Ectodermal cell (in vitro differentiated cells): ENCODE measurements at regions not wholly inside any gene's neighbourhood (a gene's known extent, or its start where the extent isn't known, plus 50 kb on each side); places are given as distances from the start of the nearest gene placed in this dataset.

Experiments used
- H3K27ac ChIP-seq: 2 replicates; pipeline ENCODE4 v1.7.0; 2013; ENCODE audit warnings: mild to moderate bottlenecking, low read depth, low read length; ENCODE audit not compliant: insufficient read depth, poor library complexity, severe bottlenecking
- H3K27me3 ChIP-seq: 2 replicates; pipeline ENCODE4 v1.7.0; 2013; ENCODE audit warnings: mild to moderate bottlenecking, low read length; ENCODE audit not compliant: insufficient read depth, control insufficient read depth, poor library complexity, severe bottlenecking
- H3K36me3 ChIP-seq: one replicate; pipeline ENCODE4 v1.7.0; 2013; ENCODE audit warnings: low read length; ENCODE audit not compliant: control insufficient read depth, insufficient read depth
- H3K4me1 ChIP-seq: one replicate; pipeline ENCODE4 v1.7.0; 2013; ENCODE audit warnings: low read length; ENCODE audit not compliant: control insufficient read depth, insufficient read depth
- H3K4me3 ChIP-seq: 2 replicates; pipeline ENCODE4 v1.7.0; 2013; ENCODE audit warnings: low read depth, low read length, control low read depth; ENCODE audit not compliant: insufficient read depth
- H3K9me3 ChIP-seq: 2 replicates; pipeline ENCODE4 v1.7.0; 2013; ENCODE audit warnings: mild to moderate bottlenecking, low read length, moderate library complexity; ENCODE audit not compliant: control insufficient read depth
- WGBS, 2 experiments: methylation state at CpG; one replicate each; pipeline ENCODE4 v1.1.7; 2013; ENCODE audit warnings: missing lambda C conversion rate in 2 of 2; 5-methylcytosine and 5-hydroxymethylcytosine counted together

GRCh38 chr2:133833746-133834145, 265.5 kb upstream of the NCKAP5 start:
- Histone ChIP-seq H3K4me1 (peaks cover 2% of the 10 kb centered on the region), H3K4me3 (no peak overlapping the region), H3K27me3 (no peaks in the 10 kb centered on the region), H3K27ac (no peak overlapping the region), H3K36me3 (no peaks in the 10 kb centered on the region), H3K9me3 (no peaks in the 10 kb centered on the region)
- WGBS, 2 experiments, result 87 to 100% methylated on average over 1 of the region's 1 CpG

- H3K36me3 ChIP-seq, result no peaks in the 10 kb centered on the region
- H3K9me3 ChIP-seq, result no peaks in the 10 kb centered on the region
- H3K4me1 ChIP-seq, result peaks cover 2% of the 10 kb centered on the region
- no peaks in the 10 kb centered on the region for H3K27me3 ChIP-seq
- WGBS, 2 experiments, result 73 to 77% methylated on average over 2 of the region's 2 CpGs
- no peak overlapping the region for H3K4me3 ChIP-seq
- no peak overlapping the region for H3K27ac ChIP-seq
Measured at GRCh38 chr2:133835821-133836619, 267.8 kb upstream of the NCKAP5 start.

GRCh38 chr2:133836691-133837345, 268.6 kb upstream of the NCKAP5 start:
- no peaks in the 10 kb centered on the region for H3K27me3 ChIP-seq
- H3K4me1 ChIP-seq, result peaks cover 2% of the 10 kb centered on the region
- H3K9me3 ChIP-seq, result no peaks in the 10 kb centered on the region
- no peaks in the 10 kb centered on the region for H3K36me3 ChIP-seq
- WGBS, 2 experiments, result 88 to 91% methylated on average over 11 of the region's 11 CpGs
- no peak overlapping the region for H3K4me3 ChIP-seq
- H3K27ac ChIP-seq, result no peak overlapping the region

- no peaks in the 10 kb centered on the region for H3K36me3 ChIP-seq
- 83 to 91% methylated on average over 6 of the region's 6 CpGs for WGBS, 2 experiments
Measured at GRCh38 chr2:133837441-133838094, 269.3 kb upstream of the NCKAP5 start.

GRCh38 chr2:133838642-133839365, 270.5 kb upstream of the NCKAP5 start:
- no peaks in the 10 kb centered on the region for H3K9me3 ChIP-seq
- no peak overlapping the region for H3K27ac ChIP-seq
- peaks cover 10% of the 10 kb centered on the region for H3K4me1 ChIP-seq
- no peak overlapping the region for H3K4me3 ChIP-seq
- H3K27me3 ChIP-seq, result no peaks in the 10 kb centered on the region
- WGBS, 2 experiments, result 93 to 96% methylated on average over 6 to 7 of the region's 7 CpGs
- H3K36me3 ChIP-seq, result no peaks in the 10 kb centered on the region

More at GRCh38 chr2:133837441-133838094, 269.3 kb upstream of the NCKAP5 start:
- no peaks in the 10 kb centered on the region for H3K9me3 ChIP-seq
- H3K27me3 ChIP-seq, result no peaks in the 10 kb centered on the region
- H3K27ac ChIP-seq, result no peak overlapping the region
- peaks cover 2% of the 10 kb centered on the region for H3K4me1 ChIP-seq
- H3K4me3 ChIP-seq, result no peak overlapping the region

- 95 to 96% methylated on average over 4 to 6 of the region's 6 CpGs for WGBS, 2 experiments
- Histone ChIP-seq H3K4me1 (peaks cover 10% of the 10 kb centered on the region), H3K36me3 (no peaks in the 10 kb centered on the region), H3K27ac (no peak overlapping the region), H3K4me3 (no peak overlapping the region), H3K9me3 (no peaks in the 10 kb centered on the region), H3K27me3 (no peaks in the 10 kb centered on the region)
Measured at GRCh38 chr2:133839677-133840076, 271.4 kb upstream of the NCKAP5 start.

GRCh38 chr2:133840761-133841160, 272.5 kb upstream of the NCKAP5 start:
- no peak overlapping the region for H3K4me3 ChIP-seq
- no peaks in the 10 kb centered on the region for H3K36me3 ChIP-seq
- peaks cover 10% of the 10 kb centered on the region for H3K4me1 ChIP-seq
- no peak overlapping the region for H3K27ac ChIP-seq
- H3K9me3 ChIP-seq, result no peaks in the 10 kb centered on the region
- WGBS, 2 experiments, result 80 to 81% methylated on average over 7 of the region's 7 CpGs
- H3K27me3 ChIP-seq, result no peaks in the 10 kb centered on the region

GRCh38 chr2:133841900-133842299, 273.6 kb upstream of the NCKAP5 start:
- no peaks in the 10 kb centered on the region for H3K36me3 ChIP-seq
- no peak overlapping the region for H3K27ac ChIP-seq
- no peak overlapping the region for H3K4me3 ChIP-seq
- 68 to 71% methylated on average over 4 of the region's 4 CpGs for WGBS, 2 experiments
- peaks cover 10% of the 10 kb centered on the region for H3K4me1 ChIP-seq
- no peaks in the 10 kb centered on the region for H3K9me3 ChIP-seq
- H3K27me3 ChIP-seq, result no peaks in the 10 kb centered on the region

GRCh38 chr2:133842446-133842845, 274.2 kb upstream of the NCKAP5 start:
- no peak overlapping the region for H3K27ac ChIP-seq
- H3K9me3 ChIP-seq, result no peaks in the 10 kb centered on the region
- no peaks in the 10 kb centered on the region for H3K27me3 ChIP-seq
- no peaks in the 10 kb centered on the region for H3K36me3 ChIP-seq
- WGBS, 2 experiments, result 90 to 92% methylated on average over 2 of the region's 2 CpGs
- H3K4me3 ChIP-seq, result no peak overlapping the region
- peaks cover 10% of the 10 kb centered on the region for H3K4me1 ChIP-seq

GRCh38 chr2:133843091-133843490, 274.8 kb upstream of the NCKAP5 start:
- H3K36me3 ChIP-seq, result no peaks in the 10 kb centered on the region
- no peaks in the 10 kb centered on the region for H3K9me3 ChIP-seq
- H3K27ac ChIP-seq, result no peak overlapping the region
- 94 to 95% methylated on average over 3 of the region's 3 CpGs for WGBS, 2 experiments
- H3K4me3 ChIP-seq, result no peak overlapping the region
- H3K4me1 ChIP-seq, result peaks cover 8% of the 10 kb centered on the region
- H3K27me3 ChIP-seq, result no peaks in the 10 kb centered on the region
